Right lobe of liver (tissue), 4 donors: ENCODE measurements at regions not wholly inside any gene's neighbourhood (a gene's known extent, or its start where the extent isn't known, plus 50 kb on each side); places are given as distances from the start of the nearest gene placed in this dataset.
"Not testable (repeated sequence)": the region's sequence is repeated elsewhere in the genome, so short reads cannot be mapped to it uniquely, and the experiment has no call there.

ENCODE experiments used
- CTCF ChIP-seq, 4 donors: fragments of 200-600 bp in 3 of 4; fragments of 450-650 bp in 1 of 4; IDR thresholded peaks; one replicate each; pipeline versions ENCODE4 v1.5.1 to v1.8.0; 2016 to 2022; ENCODE audit warnings: antibody characterized with exemption in 4 of 4, mild to moderate bottlenecking in 2 of 4
- POLR2A ChIP-seq: fragments of 450-650 bp; IDR thresholded peaks from one replicate; pipeline ENCODE4 v1.6.1; 2017; ENCODE audit warnings: antibody characterized with exemption, mild to moderate bottlenecking
- donor health status: DM: no; HTN: no; CAD: no.
- donor health status: DM: no; HTN: no; CAD: no.
- donor health status: DM: no; HTN: yes; CAD: no.

DNA sequence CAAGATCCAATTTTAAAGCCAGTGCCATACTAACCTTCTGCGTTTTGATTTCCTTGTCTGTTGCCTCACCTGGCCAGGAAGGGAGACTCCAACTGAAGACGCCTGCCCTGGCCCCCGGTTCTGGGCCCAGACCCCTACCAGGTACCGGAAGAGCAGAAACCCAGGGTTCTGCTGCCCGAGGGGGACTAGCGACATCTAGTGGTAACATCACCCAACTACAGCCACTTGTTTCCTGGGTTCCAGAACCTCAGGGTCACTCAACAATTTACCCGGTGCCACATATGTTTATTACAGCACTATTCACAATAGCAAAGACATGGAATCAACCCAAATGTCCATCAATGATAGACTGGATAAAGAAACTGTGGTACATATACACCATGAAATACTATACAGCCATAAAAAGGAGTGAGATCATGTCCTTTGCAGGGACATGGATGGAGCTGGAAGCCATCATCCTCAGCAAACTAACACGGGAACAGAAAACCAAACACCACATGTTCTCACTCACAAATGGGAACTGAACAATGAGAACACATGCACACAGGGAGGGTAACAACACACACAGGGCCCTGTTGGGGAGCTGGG is 268.7 kb upstream of the IRX4 start:
- TF ChIP-seq CTCF (IDR thresholded peaks at IDR 0.05), result peak; percentile 31 to 62 (median 59)
- TF ChIP-seq POLR2A, result not testable (repeated sequence)
